HCT116 (cell line): ENCODE measurements at regions not wholly inside any gene's neighbourhood (a gene's known extent, or its start where the extent isn't known, plus 50 kb on each side); places are given as distances from the start of the nearest gene placed in this dataset.

Experiments used
- ATAC-seq: fragments of 200-7000 bp; cut with Tn5 transposase; 2 replicates; pipeline ENCODE4 v1.9.1; 2020; ENCODE audit warnings: mild to moderate bottlenecking, moderate library complexity
- BruUV-seq: library from RNA; stranded (reverse); fragments of 400-500 nt; replicated peaks from 2 replicates; lab custom pipeline; 2021; lab: Mats Ljungman, UMichigan
- CTCF ChIA-PET: fragments of 300-600 bp; sonication (Branson Sonifier 250); formaldehyde crosslinking; loops from one replicate; lab custom pipeline; 2021; ENCODE audit warnings: antibody characterized with exemption; lab: Charles Lee
- POLR2A ChIA-PET: fragments of 300-600, 350-600 bp; sonication (Branson Sonifier 250); formaldehyde crosslinking; loops from one replicate; lab custom pipeline; 2021; ENCODE audit warnings: antibody characterized with exemption; lab: Charles Lee
- RAD21 ChIA-PET, 2 experiments: fragments of 300-600 bp; sonication (Branson Sonifier 250); formaldehyde crosslinking; loops; one replicate each; lab custom pipeline; 2023; ENCODE audit warnings: low total read pairs in 2 of 2; ENCODE audit not compliant: uncharacterized antibody in 2 of 2, unreplicated experiment in 2 of 2, low non-redundant PET in 1 of 2; lab: Charles Lee
- DNase-seq: peaks from one replicate; pipeline ENCODE4 v3.0.0-alpha.2; 2010; ENCODE audit warnings: low read depth, low spot score
- H2AFZ ChIP-seq: fragments of 200-600 bp; shearing (Covaris generic), sonication (generic); 2 replicates; pipeline ENCODE4 v1.6.1; 2017; ENCODE audit warnings: low read depth, mixed run types, mixed read lengths, antibody characterized with exemption, low read length; ENCODE audit not compliant: poor library complexity, severe bottlenecking
- H3K27ac ChIP-seq: 2 replicates; pipeline ENCODE4 v1.5.1; 2012; ENCODE audit warnings: low read depth, low read length
- H3K27me3 ChIP-seq: fragments of 200-600 bp; sonication (generic); 2 replicates; pipeline ENCODE4 v1.6.1; 2016; ENCODE audit warnings: mixed run types, low read length, mixed read lengths; ENCODE audit not compliant: insufficient read depth
- H3K36me3 ChIP-seq, 2 experiments: fragments of 200-500 bp in 1 of 2; fragments of 200-600 bp in 1 of 2; sonication (Bioruptor generic) in 1 of 2; sonication (generic) in 1 of 2; 2 replicates each; pipeline versions ENCODE4 v1.5.1 to v1.6.1; 2014 to 2016; ENCODE audit warnings: low read length in 2 of 2, inconsistent platforms in 1 of 2, mixed read lengths in 1 of 2, mixed run types in 1 of 2; ENCODE audit not compliant: insufficient read depth in 2 of 2, control insufficient read depth in 1 of 2
- H3K4me1 ChIP-seq, 2 experiments: fragments of 200-600 bp in 1 of 2; sonication (generic) in 1 of 2; 2 replicates each; pipeline versions ENCODE4 v1.5.1 to v1.6.1; 2012 to 2017; ENCODE audit warnings: low read length in 2 of 2, inconsistent platforms in 1 of 2, mild to moderate bottlenecking in 1 of 2, mixed read lengths in 1 of 2, mixed run types in 1 of 2, moderate library complexity in 1 of 2; ENCODE audit not compliant: insufficient read depth in 2 of 2, control insufficient read depth in 1 of 2
- H3K4me2 ChIP-seq: fragments of 200-600 bp; sonication (generic); 2 replicates; pipeline ENCODE4 v1.6.1; 2017; ENCODE audit warnings: mixed run types, low read length, mixed read lengths
- H3K4me3 ChIP-seq, 2 experiments: fragments of 200-600 bp in 1 of 2; sonication (generic) in 1 of 2; replicated peaks in 1 of 2; 2 replicates each; pipeline ENCODE4 v1.5.1; 2011 to 2016; ENCODE audit warnings: low read length in 2 of 2, control low read depth in 1 of 2, low read depth in 1 of 2, mild to moderate bottlenecking in 1 of 2, mixed read lengths in 1 of 2, mixed run types in 1 of 2
- H3K79me2 ChIP-seq: fragments of 200-600 bp; sonication (generic); 2 replicates; pipeline ENCODE4 v1.6.1; 2017; ENCODE audit warnings: mild to moderate bottlenecking, mixed run types, low read length, moderate library complexity, mixed read lengths; ENCODE audit not compliant: insufficient read depth
- H3K9ac ChIP-seq: fragments of 200-600 bp; sonication (generic); 2 replicates; pipeline ENCODE4 v1.6.1; 2016; ENCODE audit warnings: low read length, mixed read lengths
- H3K9me2 ChIP-seq: fragments of 200-600 bp; sonication (generic), shearing (Covaris generic); 2 replicates; pipeline ENCODE4 v1.6.1; 2017; ENCODE audit warnings: mixed run types, mild to moderate bottlenecking, moderate library complexity; ENCODE audit not compliant: insufficient read depth
- H3K9me3 ChIP-seq, 2 experiments: fragments of 200-500 bp in 1 of 2; fragments of 200-600 bp in 1 of 2; sonication (Bioruptor generic) in 1 of 2; sonication (generic) in 1 of 2; 2 replicates each; pipeline ENCODE4 v1.6.1; 2014 to 2017; ENCODE audit warnings: low read length in 2 of 2, mixed read lengths in 2 of 2, inconsistent platforms in 1 of 2, low read depth in 1 of 2, mild to moderate bottlenecking in 1 of 2, mixed run types in 1 of 2, moderate library complexity in 1 of 2; ENCODE audit not compliant: control insufficient read depth in 1 of 2, insufficient read depth in 1 of 2
- H4K20me1 ChIP-seq: fragments of 200-600 bp; sonication (generic), shearing (Covaris generic); 2 replicates; pipeline ENCODE4 v1.6.1; 2017; ENCODE audit warnings: mixed run types, mild to moderate bottlenecking, moderate library complexity; ENCODE audit not compliant: insufficient read depth
- CBX3 ChIP-seq: IDR thresholded peaks from 2 replicates; pipeline ENCODE4 v1.6.1; 2012; ENCODE audit warnings: low read depth
- CTCF ChIP-seq, 3 experiments: fragments of 200-600 bp in 1 of 3; sonication (generic) in 1 of 3; IDR thresholded peaks in 2 of 3; conservative IDR thresholded peaks in 1 of 3; 2 replicates each; pipeline ENCODE4 v1.5.1; 2012 to 2017; ENCODE audit warnings: low read depth in 2 of 3, low read length in 2 of 3, antibody characterized with exemption in 1 of 3, borderline replicate concordance in 1 of 3, control low read depth in 1 of 3, mild to moderate bottlenecking in 1 of 3, mixed read lengths in 1 of 3, mixed run types in 1 of 3, moderate library complexity in 1 of 3; ENCODE audit not compliant: insufficient read depth in 1 of 3
- EGR1 ChIP-seq: IDR thresholded peaks from 2 replicates; pipeline ENCODE4 v1.6.1; 2012; ENCODE audit warnings: low read depth
- ELF1 ChIP-seq: IDR thresholded peaks from 2 replicates; pipeline ENCODE4 v1.6.1; 2012; ENCODE audit warnings: low read depth, borderline replicate concordance
- EZH2 ChIP-seq: fragments of 200-600 bp; sonication (generic); IDR thresholded peaks from 2 replicates; pipeline ENCODE4 v1.6.1; 2017; ENCODE audit warnings: antibody characterized with exemption, mixed run types
- FOSL1 ChIP-seq: IDR thresholded peaks from 2 replicates; pipeline ENCODE4 v1.6.1; 2012; ENCODE audit warnings: low read depth
- JUND ChIP-seq: IDR thresholded peaks from 2 replicates; pipeline ENCODE4 v1.6.1; 2012
- POLR2A ChIP-seq: IDR thresholded peaks from 2 replicates; pipeline ENCODE4 v1.7.0; 2011; ENCODE audit warnings: borderline replicate concordance; ENCODE audit not compliant: insufficient read depth, insufficient read length; ENCODE audit errors: extremely low read depth
- RAD21 ChIP-seq: IDR thresholded peaks from 2 replicates; pipeline ENCODE4 v1.6.1; 2012; ENCODE audit warnings: low read depth, mild to moderate bottlenecking
- SP1 ChIP-seq: IDR thresholded peaks from 2 replicates; pipeline ENCODE4 v1.6.1; 2012; ENCODE audit warnings: low read depth
- SRF ChIP-seq: IDR thresholded peaks from 2 replicates; pipeline ENCODE4 v1.6.1; 2012; ENCODE audit warnings: low read depth
- TCF7L2 ChIP-seq: IDR thresholded peaks from 2 replicates; pipeline ENCODE4 v1.7.0; 2011; ENCODE audit warnings: borderline replicate concordance, inconsistent platforms; ENCODE audit not compliant: insufficient read depth, insufficient read length; ENCODE audit errors: extremely low read depth
- YY1 ChIP-seq: IDR thresholded peaks from 2 replicates; pipeline ENCODE4 v1.6.1; 2011; ENCODE audit warnings: low read length, low read depth, moderate library complexity, mild to moderate bottlenecking; ENCODE audit not compliant: insufficient replicate concordance; ENCODE audit errors: extremely low read depth
- ZBTB33 ChIP-seq: IDR thresholded peaks from 2 replicates; pipeline ENCODE4 v1.6.1; 2011; ENCODE audit warnings: mild to moderate bottlenecking, low read length, moderate library complexity; ENCODE audit not compliant: insufficient replicate concordance; ENCODE audit errors: extremely low read depth
- ZFX ChIP-seq: fragments of 450-650 bp; IDR thresholded peaks from 2 replicates; pipeline ENCODE4 v1.6.1; 2017
- ZNF274 ChIP-seq: fragments of 200-500 bp; sonication (Bioruptor generic); IDR thresholded peaks from 2 replicates; pipeline ENCODE4 v1.6.1; 2014; ENCODE audit warnings: mild to moderate bottlenecking, low read depth, low read length, inconsistent platforms
- intact Hi-C: fragments of 100-400 bp; cut with micrococcal nuclease; formaldehyde crosslinking; loops from 2 replicates; pipeline ENCODE4 v1.10.0; 2022
- TF ChIP-seq, protein P1 (sequence below): IDR thresholded peaks from 2 replicates; pipeline ENCODE4 v1.6.1; 2012
- TF ChIP-seq, protein P2 (sequence below): IDR thresholded peaks from 2 replicates; pipeline ENCODE4 v1.6.1; 2012; ENCODE audit warnings: low read depth

DNA sequence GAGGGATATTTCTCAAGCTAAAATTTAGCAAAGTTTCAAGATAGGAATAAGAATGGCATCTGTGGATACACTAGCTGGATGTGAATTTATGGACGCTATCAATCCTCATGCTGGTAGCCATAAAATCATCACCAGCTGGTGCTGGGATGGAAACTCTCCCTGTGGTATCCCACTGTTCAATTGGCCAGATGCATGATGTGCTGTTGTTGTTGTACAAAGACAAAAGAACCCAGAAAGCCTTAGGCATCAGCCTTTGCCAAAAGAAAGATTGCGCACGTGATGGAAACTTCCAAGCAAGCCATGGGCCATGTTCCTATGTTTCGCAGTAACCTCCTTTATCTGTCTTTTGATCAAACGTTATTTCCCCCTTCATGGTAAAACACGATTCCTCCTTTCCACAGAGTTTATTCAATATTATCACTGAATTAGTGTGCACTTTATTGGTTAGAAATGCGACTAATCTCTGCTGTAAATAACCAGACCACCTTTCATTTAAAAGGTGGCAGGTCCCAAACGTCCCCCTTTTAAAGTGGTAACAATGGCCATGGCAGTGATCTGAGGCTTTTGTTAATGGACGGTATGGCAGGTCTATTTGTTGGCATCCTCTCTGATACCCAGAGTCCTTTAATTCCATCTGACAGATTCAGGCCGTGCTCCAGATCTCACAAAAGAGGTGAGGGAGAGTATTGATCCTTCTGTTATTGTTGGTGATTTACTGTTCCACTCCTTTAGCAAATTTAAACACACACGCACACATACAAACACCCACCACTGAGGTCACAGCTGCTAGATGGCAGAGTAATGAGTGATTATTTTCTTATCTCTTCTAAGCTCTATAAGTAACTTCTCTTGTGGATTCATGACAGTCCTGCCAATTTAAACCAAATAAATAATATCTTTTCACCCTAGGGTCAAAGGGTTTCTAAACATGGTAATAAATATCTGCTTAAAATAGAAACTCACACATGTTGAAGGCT lies 291.2 kb upstream of the KCNMB2 start:
- DNase-seq (no peak), ATAC-seq (no peak)
- Histone ChIP-seq H3K27ac (no peak overlapping the region), H3K4me3 (no peak overlapping the region), H3K27me3 (no peaks in the 10 kb centered on the region), H3K9ac (no peak overlapping the region), H3K9me2 (no peaks in the 10 kb centered on the region), H4K20me1 (no peaks in the 10 kb centered on the region), H3K4me1 (no peaks in the 10 kb centered on the region), H3K9me3 (no peaks in the 10 kb centered on the region), H3K79me2 (no peaks in the 10 kb centered on the region)
- ChIA-PET POLR2A (no interaction called here), RAD21 (no interaction called here)
- intact Hi-C loops: no loop called here
- BruUV-seq: no TSS peak
- TF ChIP-seq CBX3: no peak
- TF ChIP-seq ZBTB33: no peak
- no peak for TF ChIP-seq ZNF274
- no peak for TF ChIP-seq SP1
- TF ChIP-seq FOSL1: no peak
- no peak for TF ChIP-seq JUND
- TF ChIP-seq TCF7L2: no peak
- no peak for TF ChIP-seq CTCF (IDR thresholded peaks at IDR 0.05 in 2 of 3, conservative IDR thresholded peaks at IDR 0.05 in 1 of 3; ENCODE audit: borderline replicate concordance in 1 of 3, insufficient read depth in 1 of 3, low read depth in 2 of 3, low read length in 2 of 3)
- TF ChIP-seq, protein P1, sequence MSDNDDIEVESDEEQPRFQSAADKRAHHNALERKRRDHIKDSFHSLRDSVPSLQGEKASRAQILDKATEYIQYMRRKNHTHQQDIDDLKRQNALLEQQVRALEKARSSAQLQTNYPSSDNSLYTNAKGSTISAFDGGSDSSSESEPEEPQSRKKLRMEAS: no peak
- no peak for TF ChIP-seq ELF1
- no peak for TF ChIP-seq POLR2A
- no peak for TF ChIP-seq SRF
- TF ChIP-seq ZFX: no peak
- TF ChIP-seq, protein P2, sequence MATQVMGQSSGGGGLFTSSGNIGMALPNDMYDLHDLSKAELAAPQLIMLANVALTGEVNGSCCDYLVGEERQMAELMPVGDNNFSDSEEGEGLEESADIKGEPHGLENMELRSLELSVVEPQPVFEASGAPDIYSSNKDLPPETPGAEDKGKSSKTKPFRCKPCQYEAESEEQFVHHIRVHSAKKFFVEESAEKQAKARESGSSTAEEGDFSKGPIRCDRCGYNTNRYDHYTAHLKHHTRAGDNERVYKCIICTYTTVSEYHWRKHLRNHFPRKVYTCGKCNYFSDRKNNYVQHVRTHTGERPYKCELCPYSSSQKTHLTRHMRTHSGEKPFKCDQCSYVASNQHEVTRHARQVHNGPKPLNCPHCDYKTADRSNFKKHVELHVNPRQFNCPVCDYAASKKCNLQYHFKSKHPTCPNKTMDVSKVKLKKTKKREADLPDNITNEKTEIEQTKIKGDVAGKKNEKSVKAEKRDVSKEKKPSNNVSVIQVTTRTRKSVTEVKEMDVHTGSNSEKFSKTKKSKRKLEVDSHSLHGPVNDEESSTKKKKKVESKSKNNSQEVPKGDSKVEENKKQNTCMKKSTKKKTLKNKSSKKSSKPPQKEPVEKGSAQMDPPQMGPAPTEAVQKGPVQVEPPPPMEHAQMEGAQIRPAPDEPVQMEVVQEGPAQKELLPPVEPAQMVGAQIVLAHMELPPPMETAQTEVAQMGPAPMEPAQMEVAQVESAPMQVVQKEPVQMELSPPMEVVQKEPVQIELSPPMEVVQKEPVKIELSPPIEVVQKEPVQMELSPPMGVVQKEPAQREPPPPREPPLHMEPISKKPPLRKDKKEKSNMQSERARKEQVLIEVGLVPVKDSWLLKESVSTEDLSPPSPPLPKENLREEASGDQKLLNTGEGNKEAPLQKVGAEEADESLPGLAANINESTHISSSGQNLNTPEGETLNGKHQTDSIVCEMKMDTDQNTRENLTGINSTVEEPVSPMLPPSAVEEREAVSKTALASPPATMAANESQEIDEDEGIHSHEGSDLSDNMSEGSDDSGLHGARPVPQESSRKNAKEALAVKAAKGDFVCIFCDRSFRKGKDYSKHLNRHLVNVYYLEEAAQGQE: no peak
- TF ChIP-seq EZH2: no peak
- no peak for TF ChIP-seq YY1
- no peak for TF ChIP-seq RAD21
- no peak for TF ChIP-seq EGR1
- TF ChIP-seq, all 23 proteins: peak for 0
- Histone ChIP-seq H3K36me3 (no peaks in the 10 kb centered on the region), H2AFZ (no peak overlapping the region), H3K4me2 (no peak overlapping the region)
- CTCF ChIA-PET: no interaction called here
